ENCODE measurements at regions not wholly inside any gene's neighbourhood (a gene's known extent, or its start where the extent isn't known, plus 50 kb on each side); places are given as distances from the start of the nearest gene placed in this dataset.

- no peak for TF ChIP-seq ZNF274 (IDR thresholded peaks at IDR 0.05; ENCODE audit: low read depth, low read length)
- no peak for TF ChIP-seq SUZ12 (IDR thresholded peaks at IDR 0.05; ENCODE audit: extremely low read depth, insufficient read depth, insufficient read length)
- TF ChIP-seq YY1 (IDR thresholded peaks at IDR 0.05; ENCODE audit: insufficient read depth, insufficient read length), result no peak
Observed at GRCh38 chr2:59390581-59390980, 1149.5 kb upstream of the FANCL start.
